SU-DHL-6 (cell line): ENCODE measurements at regions not wholly inside any gene's neighbourhood (a gene's known extent, or its start where the extent isn't known, plus 50 kb on each side); places are given as distances from the start of the nearest gene placed in this dataset.

ENCODE experiments used
- H2AFZ ChIP-seq: fragments of 200-600 bp; sonication (generic); 2 replicates; pipeline ENCODE4 v1.6.1; 2014; ENCODE audit warnings: low read depth, mild to moderate bottlenecking, moderate library complexity, mixed read lengths, antibody characterized with exemption, low read length; ENCODE audit not compliant: severe bottlenecking
- H3F3A ChIP-seq: fragments of 200-600 bp; shearing (Covaris generic); 2 replicates; pipeline ENCODE4 v1.6.0; 2016; ENCODE audit warnings: antibody characterized with exemption, mild to moderate bottlenecking; ENCODE audit not compliant: insufficient read depth
- H3K27ac ChIP-seq: fragments of 200-600 bp; sonication (generic); 2 replicates; pipeline ENCODE4 v1.5.1; 2016; ENCODE audit warnings: low read depth, mild to moderate bottlenecking, low read length, moderate library complexity, mixed read lengths
- H3K27me3 ChIP-seq: fragments of 200-600 bp; sonication (generic), shearing (Covaris generic); 2 replicates; pipeline ENCODE4 v1.6.0; 2014; ENCODE audit warnings: mild to moderate bottlenecking, low read length
- H3K36me3 ChIP-seq: fragments of 200-600 bp; sonication (generic); 2 replicates; pipeline ENCODE4 v1.6.1; 2014; ENCODE audit warnings: mild to moderate bottlenecking, low read length, mixed read lengths
- H3K4me2 ChIP-seq: fragments of 300-600, 200-600 bp; shearing (Covaris generic), sonication (generic); 2 replicates; pipeline ENCODE4 v1.6.0; 2014; ENCODE audit warnings: low read length, low read depth, mild to moderate bottlenecking; ENCODE audit not compliant: poor library complexity, severe bottlenecking
- H3K4me3 ChIP-seq: fragments of 200-600 bp; sonication (generic); 2 replicates; pipeline ENCODE4 v1.5.1; 2014; ENCODE audit warnings: antibody characterized with exemption, low read length, mild to moderate bottlenecking, mixed read lengths; ENCODE audit not compliant: insufficient read depth, poor library complexity, severe bottlenecking
- H3K79me2 ChIP-seq: fragments of 200-600 bp; sonication (generic); 2 replicates; pipeline ENCODE4 v1.6.1; 2014; ENCODE audit warnings: mild to moderate bottlenecking, low read length, moderate library complexity; ENCODE audit not compliant: insufficient read depth
- H3K9ac ChIP-seq: fragments of 200-600 bp; sonication (generic); 2 replicates; pipeline ENCODE4 v1.7.0; 2014; ENCODE audit warnings: mild to moderate bottlenecking, low read length
- H3K9me2 ChIP-seq: fragments of 200-600 bp; sonication (generic); replicated peaks from 2 replicates; pipeline ENCODE4 v1.6.1; 2014; ENCODE audit warnings: low read length; ENCODE audit not compliant: insufficient read depth
- H3K9me3 ChIP-seq: fragments of 200-600 bp; sonication (generic); 2 replicates; pipeline ENCODE4 v1.6.1; 2014; ENCODE audit warnings: low read length, mixed read lengths; ENCODE audit not compliant: insufficient read depth
- H4K20me1 ChIP-seq: fragments of 200-600 bp; sonication (generic); 2 replicates; pipeline ENCODE4 v1.6.1; 2014; ENCODE audit warnings: low read depth, mild to moderate bottlenecking, antibody characterized with exemption, low read length, moderate library complexity, mixed read lengths
- EZH2phosphoT487 ChIP-seq: fragments of 200-600 bp; sonication (generic), shearing (Covaris generic); conservative IDR thresholded peaks from 2 replicates; pipeline ENCODE4 v1.6.1; 2018; ENCODE audit warnings: mild to moderate bottlenecking, antibody characterized with exemption, low read length, moderate library complexity, mixed read lengths
- TF ChIP-seq, protein P1 (sequence below): fragments of 200-600 bp; sonication (generic); IDR thresholded peaks from one replicate; pipeline ENCODE4 v1.5.1; 2017; ENCODE audit warnings: antibody characterized with exemption, mild to moderate bottlenecking, low read length, moderate library complexity; ENCODE audit not compliant: insufficient read depth, poor library complexity, severe bottlenecking

DNA sequence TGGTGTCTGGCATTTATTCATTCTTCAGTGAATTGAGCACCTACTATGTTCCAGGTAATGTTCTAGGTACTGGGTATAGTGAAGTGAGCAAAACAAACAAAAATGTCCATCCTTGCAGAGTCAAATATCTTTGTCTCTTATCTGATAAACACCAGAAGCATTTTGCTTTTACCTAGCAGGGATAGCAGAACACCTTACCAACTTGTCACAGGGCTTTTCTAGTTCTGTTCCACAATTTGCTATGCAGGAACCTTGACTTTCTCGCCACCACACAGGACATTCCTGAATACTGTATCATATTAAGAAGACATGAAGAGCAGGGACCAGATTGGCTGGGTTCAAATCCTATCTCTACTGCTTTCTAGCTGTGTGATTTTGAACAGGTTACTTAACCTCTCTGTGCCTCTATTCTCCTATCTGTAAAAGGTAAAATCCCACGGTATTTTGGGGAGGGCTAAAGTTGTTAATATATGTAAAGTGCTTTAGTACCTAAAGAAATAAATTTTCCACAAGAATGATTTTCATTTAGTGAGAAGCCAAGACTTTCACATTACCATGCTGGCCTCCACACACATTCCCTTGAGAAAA lies 214.5 kb upstream of the S100G start:
- H3K9me2 ChIP-seq, result no peaks in the 10 kb centered on the region
- no peak overlapping the region for H3K27ac ChIP-seq
- no peak overlapping the region for H3K9ac ChIP-seq
- H3K79me2 ChIP-seq, result no peaks in the 10 kb centered on the region
- H3K36me3 ChIP-seq, result no peaks in the 10 kb centered on the region
- no peak overlapping the region for H2AFZ ChIP-seq
- no peaks in the 10 kb centered on the region for H3K27me3 ChIP-seq
- no peak overlapping the region for H3K4me3 ChIP-seq
- no peak for TF ChIP-seq EZH2phosphoT487
- TF ChIP-seq, protein P1, sequence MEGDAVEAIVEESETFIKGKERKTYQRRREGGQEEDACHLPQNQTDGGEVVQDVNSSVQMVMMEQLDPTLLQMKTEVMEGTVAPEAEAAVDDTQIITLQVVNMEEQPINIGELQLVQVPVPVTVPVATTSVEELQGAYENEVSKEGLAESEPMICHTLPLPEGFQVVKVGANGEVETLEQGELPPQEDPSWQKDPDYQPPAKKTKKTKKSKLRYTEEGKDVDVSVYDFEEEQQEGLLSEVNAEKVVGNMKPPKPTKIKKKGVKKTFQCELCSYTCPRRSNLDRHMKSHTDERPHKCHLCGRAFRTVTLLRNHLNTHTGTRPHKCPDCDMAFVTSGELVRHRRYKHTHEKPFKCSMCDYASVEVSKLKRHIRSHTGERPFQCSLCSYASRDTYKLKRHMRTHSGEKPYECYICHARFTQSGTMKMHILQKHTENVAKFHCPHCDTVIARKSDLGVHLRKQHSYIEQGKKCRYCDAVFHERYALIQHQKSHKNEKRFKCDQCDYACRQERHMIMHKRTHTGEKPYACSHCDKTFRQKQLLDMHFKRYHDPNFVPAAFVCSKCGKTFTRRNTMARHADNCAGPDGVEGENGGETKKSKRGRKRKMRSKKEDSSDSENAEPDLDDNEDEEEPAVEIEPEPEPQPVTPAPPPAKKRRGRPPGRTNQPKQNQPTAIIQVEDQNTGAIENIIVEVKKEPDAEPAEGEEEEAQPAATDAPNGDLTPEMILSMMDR, result no peak
- no peaks in the 10 kb centered on the region for H3F3A ChIP-seq
- H3K9me3 ChIP-seq, result no peaks in the 10 kb centered on the region
- no peak overlapping the region for H3K4me2 ChIP-seq
- H4K20me1 ChIP-seq, result no peaks in the 10 kb centered on the region

DNA sequence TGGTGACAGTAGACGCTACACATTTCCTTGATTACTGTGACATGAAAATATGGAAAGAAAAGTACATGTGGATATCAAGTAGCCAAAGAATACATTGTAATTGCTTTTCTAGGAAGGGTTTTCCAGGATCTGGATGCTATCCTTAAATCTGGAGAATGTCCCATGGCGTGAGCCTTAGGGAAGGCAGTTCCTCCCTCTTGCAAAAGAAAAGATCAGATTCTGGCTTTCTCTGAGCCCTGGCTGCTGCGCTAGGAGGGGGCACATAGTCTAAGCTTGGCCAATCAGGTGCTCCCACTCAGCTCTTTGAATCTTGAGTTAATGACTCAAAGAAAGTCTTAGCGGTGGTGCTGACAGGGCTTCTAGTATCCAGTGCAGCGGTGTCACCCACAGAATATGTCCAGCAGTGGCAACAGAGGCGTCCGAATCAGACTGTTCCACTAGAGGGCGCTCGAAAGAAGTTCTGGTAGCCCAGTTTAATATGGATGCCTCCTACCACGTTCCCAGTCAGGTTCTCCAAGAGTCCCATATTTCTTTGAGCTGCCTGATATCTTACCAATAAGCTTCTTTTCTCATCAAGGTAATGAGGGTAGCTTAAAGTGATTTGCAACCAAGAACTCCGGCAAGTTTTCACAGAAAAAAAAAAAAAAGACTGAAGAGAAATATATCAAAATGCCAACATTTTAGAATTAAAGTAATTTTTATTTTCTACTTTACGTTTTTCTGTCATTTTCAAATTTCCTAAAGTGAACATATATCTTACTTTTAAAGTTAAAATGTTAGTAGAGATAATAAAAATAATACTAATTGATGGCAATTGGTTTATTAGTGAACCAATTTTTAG lies 213.4 kb upstream of the S100G start:
- Histone ChIP-seq H3K9me3 (no peaks in the 10 kb centered on the region), H3K79me2 (no peaks in the 10 kb centered on the region), H3F3A (no peaks in the 10 kb centered on the region), H3K4me3 (no peak overlapping the region), H3K9me2 (no peaks in the 10 kb centered on the region), H3K27ac (no peak overlapping the region), H3K27me3 (no peaks in the 10 kb centered on the region), H3K9ac (no peak overlapping the region), H3K36me3 (no peaks in the 10 kb centered on the region), H3K4me2 (no peak overlapping the region), H2AFZ (no peak overlapping the region), H4K20me1 (no peaks in the 10 kb centered on the region)
- TF ChIP-seq, protein P1, result peak; percentile 35
- no peak for TF ChIP-seq EZH2phosphoT487

DNA sequence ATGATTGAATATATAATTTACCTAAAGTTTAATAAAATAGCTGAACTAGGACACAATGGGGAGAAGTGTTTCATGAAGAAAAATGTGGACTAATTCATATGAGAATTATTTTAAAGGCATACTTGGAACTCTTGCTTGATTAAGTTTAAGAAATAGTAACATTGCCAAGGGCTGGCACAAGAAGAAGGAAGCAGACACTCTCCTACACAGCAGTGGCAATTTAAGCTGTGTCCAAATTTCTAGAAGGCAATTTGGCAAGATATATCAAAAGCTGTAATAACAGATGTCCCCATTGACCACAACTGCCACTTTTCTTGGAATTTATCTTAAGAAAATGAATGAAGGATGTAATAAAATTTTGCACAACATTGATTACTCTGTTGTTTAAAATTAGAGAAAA lies 209.5 kb upstream of the S100G start:
- Histone ChIP-seq H3K27ac (no peak overlapping the region), H3K4me3 (no peak overlapping the region)

More for the DNA sequence above, 209.5 kb upstream of the S100G start:
- no peaks in the 10 kb centered on the region for H3K79me2 ChIP-seq
- H3K36me3 ChIP-seq, result no peaks in the 10 kb centered on the region
- no peak for TF ChIP-seq EZH2phosphoT487
- TF ChIP-seq, protein P1, result no peak
- no peaks in the 10 kb centered on the region for H3K27me3 ChIP-seq
- H2AFZ ChIP-seq, result no peak overlapping the region
- H4K20me1 ChIP-seq, result no peaks in the 10 kb centered on the region
- no peak overlapping the region for H3K9ac ChIP-seq
- no peaks in the 10 kb centered on the region for H3F3A ChIP-seq
- H3K9me2 ChIP-seq, result no peaks in the 10 kb centered on the region
- no peak overlapping the region for H3K4me2 ChIP-seq
- no peaks in the 10 kb centered on the region for H3K9me3 ChIP-seq
